CD4-positive, alpha-beta T cell (primary cell): ENCODE measurements at regions not wholly inside any gene's neighbourhood (a gene's known extent, or its start where the extent isn't known, plus 50 kb on each side); places are given as distances from the start of the nearest gene placed in this dataset.

Experiments
- ATAC-seq: fragments of 200-7000 bp; cut with Tn5 transposase; one replicate; pipeline ENCODE4 v1.10.0; 2022; ENCODE audit warnings: mild to moderate bottlenecking; ENCODE audit not compliant: poor library complexity
- CTCF ChIA-PET: fragments of 350-600 bp; sonication (Branson Sonifier 250); formaldehyde crosslinking; loops from one replicate; lab custom pipeline; 2021; ENCODE audit warnings: antibody characterized with exemption, inconsistent platforms; lab: Charles Lee
- POLR2A ChIA-PET: fragments of 350-600 bp; sonication (Branson Sonifier 250); formaldehyde crosslinking; loops from one replicate; lab custom pipeline; 2021; ENCODE audit warnings: antibody characterized with exemption, inconsistent platforms; lab: Charles Lee
- DNase-seq, 14 experiments: peaks; one replicate each; pipeline ENCODE4 v3.0.0-alpha.2; 2013 to 2020; ENCODE audit warnings: mixed read lengths in 2 of 14
- H3K27ac ChIP-seq, 2 donors: one replicate each; pipeline versions ENCODE4 v1.5.1 to v1.7.0; 2013; ENCODE audit warnings: low read length in 2 of 2, low read depth in 1 of 2, mild to moderate bottlenecking in 1 of 2
- H3K27me3 ChIP-seq, 2 experiments: 1 replicate in 1 of 2; 2 replicates in 1 of 2; pipeline versions ENCODE4 v1.6.1 to v1.7.0; 2013; ENCODE audit warnings: low read length in 2 of 2, control low read depth in 1 of 2, mild to moderate bottlenecking in 1 of 2, moderate library complexity in 1 of 2; ENCODE audit not compliant: insufficient read depth in 2 of 2, control insufficient read depth in 1 of 2
- H3K36me3 ChIP-seq: one replicate; pipeline ENCODE4 v1.6.1; 2013; ENCODE audit warnings: low read length, control low read depth; ENCODE audit not compliant: insufficient read depth
- H3K4me1 ChIP-seq: one replicate; pipeline ENCODE4 v1.6.1; 2013; ENCODE audit warnings: low read length, control low read depth; ENCODE audit not compliant: insufficient read depth
- H3K4me3 ChIP-seq: one replicate; pipeline ENCODE4 v1.5.1; 2013; ENCODE audit warnings: mild to moderate bottlenecking, low read length, moderate library complexity
- H3K9me3 ChIP-seq, 2 experiments: 1 replicate in 1 of 2; 2 replicates in 1 of 2; pipeline versions ENCODE4 v1.6.1 to v1.7.0; 2013; ENCODE audit warnings: low read length in 2 of 2, mild to moderate bottlenecking in 2 of 2, control low read depth in 1 of 2, moderate library complexity in 1 of 2; ENCODE audit not compliant: control insufficient read depth in 1 of 2, insufficient read depth in 1 of 2
- H3K27ac Mint-ChIP-seq: one replicate; pipeline ENCODE4 v1.8.0; 2020; ENCODE audit warnings: mixed read lengths
- H3K27me3 Mint-ChIP-seq: one replicate; pipeline ENCODE4 v1.8.0; 2021; ENCODE audit warnings: mixed read lengths
- H3K36me3 Mint-ChIP-seq: one replicate; pipeline ENCODE4 v1.8.0; 2021; ENCODE audit warnings: low read depth, mixed read lengths
- H3K4me1 Mint-ChIP-seq: one replicate; pipeline ENCODE4 v1.8.0; 2021; ENCODE audit warnings: low read depth, mixed read lengths
- H3K4me3 Mint-ChIP-seq: one replicate; pipeline ENCODE4 v1.8.0; 2020; ENCODE audit warnings: mild to moderate bottlenecking, mixed read lengths
- H3K9me3 Mint-ChIP-seq: one replicate; pipeline ENCODE4 v1.8.0; 2020; ENCODE audit warnings: mixed read lengths
- CTCF ChIP-seq: fragments of 200-600 bp; IDR thresholded peaks from one replicate; pipeline ENCODE4 v1.8.0; 2022; ENCODE audit warnings: antibody characterized with exemption, mild to moderate bottlenecking
- intact Hi-C, 2 experiments: fragments of 100-400 bp; cut with DNase I in 1 of 2; cut with micrococcal nuclease in 1 of 2; formaldehyde crosslinking; loops; one replicate each; pipeline versions ENCODE4 v1.15.1 to v1.9.0; 2023 to 2025; cut with DNase I, micrococcal nuclease

- no peak for ATAC-seq
- POLR2A ChIA-PET: no interaction called here
- H3K9me3 Mint-ChIP-seq: no peaks in the 10 kb centered on the region
Measured at GRCh38 chr15:92565351-92566125, 90.0 kb downstream of the FAM174B start.

GRCh38 chr15:92561754-92562153 lies 93.8 kb downstream of the FAM174B start:
- Histone ChIP-seq H3K4me3 (no peak overlapping the region), H3K9me3 (peaks cover 0 to 6% of the 10 kb centered on the region in 2 experiments), H3K27ac (no peak overlapping the region), H3K4me1 (no peaks in the 10 kb centered on the region), H3K27me3 (no peaks in the 10 kb centered on the region), H3K36me3 (no peaks in the 10 kb centered on the region)
- intact Hi-C loops: no loop called here
- no peak for TF ChIP-seq CTCF
- Mint-ChIP-seq H3K9me3 (no peaks in the 10 kb centered on the region), H3K36me3 (no peaks in the 10 kb centered on the region), H3K27ac (no peak overlapping the region), H3K4me3 (no peak overlapping the region), H3K27me3 (peaks cover 5% of the 10 kb centered on the region), H3K4me1 (no peaks in the 10 kb centered on the region)
- no peak for DNase-seq
- ATAC-seq: no peak
- ChIA-PET POLR2A (no interaction called here), CTCF (no interaction called here)

More at GRCh38 chr15:92565351-92566125, 90.0 kb downstream of the FAM174B start:
- H3K4me1 Mint-ChIP-seq: no peaks in the 10 kb centered on the region
- CTCF ChIA-PET: no interaction called here
- no peaks in the 10 kb centered on the region for H3K36me3 Mint-ChIP-seq
- Histone ChIP-seq H3K27me3 (peaks cover 0 to 3% of the 10 kb centered on the region in 2 experiments), H3K36me3 (no peaks in the 10 kb centered on the region), H3K4me1 (no peaks in the 10 kb centered on the region), H3K9me3 (peaks cover 0 to 6% of the 10 kb centered on the region in 2 experiments), H3K4me3 (no peak overlapping the region), H3K27ac (no peak overlapping the region)
- H3K27ac Mint-ChIP-seq: no peak overlapping the region
- DNase-seq: no peak
- intact Hi-C loops: no loop called here
- H3K4me3 Mint-ChIP-seq: no peak overlapping the region
- no peak for TF ChIP-seq CTCF
- peaks cover 6% of the 10 kb centered on the region for H3K27me3 Mint-ChIP-seq

GRCh38 chr15:92553317-92553716 lies 102.3 kb downstream of the FAM174B start:
- intact Hi-C loops: no loop called here

More at GRCh38 chr15:92553317-92553716, 102.3 kb downstream of the FAM174B start:
- H3K27me3 ChIP-seq: peaks cover 0 to 19% of the 10 kb centered on the region in 2 experiments
- POLR2A ChIA-PET: no interaction called here
- H3K4me3 ChIP-seq: no peak overlapping the region
- H3K36me3 ChIP-seq: no peaks in the 10 kb centered on the region
- no peaks in the 10 kb centered on the region for H3K4me1 Mint-ChIP-seq
- no peak overlapping the region for H3K27ac ChIP-seq
- H3K4me3 Mint-ChIP-seq: no peak overlapping the region
- H3K4me1 ChIP-seq: no peaks in the 10 kb centered on the region
- peaks cover 61% of the 10 kb centered on the region for H3K27me3 Mint-ChIP-seq
- ATAC-seq (no peak), DNase-seq (no peak)
- no peak for TF ChIP-seq CTCF
- H3K9me3 ChIP-seq: no peaks in the 10 kb centered on the region
- H3K9me3 Mint-ChIP-seq: peaks cover 2% of the 10 kb centered on the region
- no peaks in the 10 kb centered on the region for H3K36me3 Mint-ChIP-seq
- H3K27ac Mint-ChIP-seq: no peak overlapping the region
- CTCF ChIA-PET: no interaction called here
